ENCODE measurements at regions not wholly inside any gene's neighbourhood (a gene's known extent, or its start where the extent isn't known, plus 50 kb on each side); places are given as distances from the start of the nearest gene placed in this dataset.

- no peak for TF ChIP-seq POLR2AphosphoS5 (IDR thresholded peaks at IDR 0.05; ENCODE audit: low read depth, low read length)
- TF ChIP-seq FOXP2 (optimal IDR thresholded peaks at IDR 0.05; ENCODE audit: borderline replicate concordance, extremely low read depth, extremely low read length, insufficient read depth), result no peak
- TF ChIP-seq REST (IDR thresholded peaks at IDR 0.05; ENCODE audit: insufficient read depth in 1 of 2, low read depth in 2 of 2, low read length in 2 of 2), result no peak
- no peak for TF ChIP-seq TAF1 (IDR thresholded peaks at IDR 0.05; ENCODE audit: borderline replicate concordance, insufficient read depth, low read length)
- no peak for TF ChIP-seq SIN3A (IDR thresholded peaks at IDR 0.05; ENCODE audit: borderline replicate concordance, insufficient read depth, low read length)
Measured at GRCh38 chr9:87247097-87247496, 250.6 kb upstream of the DAPK1 start.

- TF ChIP-seq POLR2AphosphoS5 (IDR thresholded peaks at IDR 0.05; ENCODE audit: low read depth, low read length) (no peak), REST (IDR thresholded peaks at IDR 0.05; ENCODE audit: insufficient read depth in 1 of 2, low read depth in 2 of 2, low read length in 2 of 2) (no peak), SIN3A (IDR thresholded peaks at IDR 0.05; ENCODE audit: borderline replicate concordance, insufficient read depth, low read length) (no peak), FOXP2 (optimal IDR thresholded peaks at IDR 0.05; ENCODE audit: borderline replicate concordance, extremely low read depth, extremely low read length, insufficient read depth) (no peak), TAF1 (IDR thresholded peaks at IDR 0.05; ENCODE audit: borderline replicate concordance, insufficient read depth, low read length) (no peak)
Measured at GRCh38 chr9:87249029-87249428, 248.6 kb upstream of the DAPK1 start.

GRCh38 chr9:87250205-87250604 is 247.5 kb upstream of the DAPK1 start:
- TF ChIP-seq FOXP2 (optimal IDR thresholded peaks at IDR 0.05; ENCODE audit: borderline replicate concordance, extremely low read depth, extremely low read length, insufficient read depth) (no peak), SIN3A (IDR thresholded peaks at IDR 0.05; ENCODE audit: borderline replicate concordance, insufficient read depth, low read length) (no peak), REST (IDR thresholded peaks at IDR 0.05; ENCODE audit: insufficient read depth in 1 of 2, low read depth in 2 of 2, low read length in 2 of 2) (no peak), TAF1 (IDR thresholded peaks at IDR 0.05; ENCODE audit: borderline replicate concordance, insufficient read depth, low read length) (no peak), POLR2AphosphoS5 (IDR thresholded peaks at IDR 0.05; ENCODE audit: low read depth, low read length) (no peak)

- TF ChIP-seq FOXP2 (optimal IDR thresholded peaks at IDR 0.05; ENCODE audit: borderline replicate concordance, extremely low read depth, extremely low read length, insufficient read depth) (no peak), REST (IDR thresholded peaks at IDR 0.05; ENCODE audit: insufficient read depth in 1 of 2, low read depth in 2 of 2, low read length in 2 of 2) (no peak), TAF1 (IDR thresholded peaks at IDR 0.05; ENCODE audit: borderline replicate concordance, insufficient read depth, low read length) (no peak), SIN3A (IDR thresholded peaks at IDR 0.05; ENCODE audit: borderline replicate concordance, insufficient read depth, low read length) (no peak), POLR2AphosphoS5 (IDR thresholded peaks at IDR 0.05; ENCODE audit: low read depth, low read length) (no peak)
Measured at GRCh38 chr9:87255431-87256155, 242.1 kb upstream of the DAPK1 start.

All from PFSK-1 (cell line).